RKO (cell line): ENCODE measurements at regions not wholly inside any gene's neighbourhood (a gene's known extent, or its start where the extent isn't known, plus 50 kb on each side); places are given as distances from the start of the nearest gene placed in this dataset.
"Not testable (repeated sequence)": the region's sequence is repeated elsewhere in the genome, so short reads cannot be mapped to it uniquely, and the experiment has no call there.

Experiments used
- DNase-seq: peaks from one replicate; pipeline ENCODE4 v3.0.0-alpha.2; 2016; ENCODE audit warnings: low spot score

DNA sequence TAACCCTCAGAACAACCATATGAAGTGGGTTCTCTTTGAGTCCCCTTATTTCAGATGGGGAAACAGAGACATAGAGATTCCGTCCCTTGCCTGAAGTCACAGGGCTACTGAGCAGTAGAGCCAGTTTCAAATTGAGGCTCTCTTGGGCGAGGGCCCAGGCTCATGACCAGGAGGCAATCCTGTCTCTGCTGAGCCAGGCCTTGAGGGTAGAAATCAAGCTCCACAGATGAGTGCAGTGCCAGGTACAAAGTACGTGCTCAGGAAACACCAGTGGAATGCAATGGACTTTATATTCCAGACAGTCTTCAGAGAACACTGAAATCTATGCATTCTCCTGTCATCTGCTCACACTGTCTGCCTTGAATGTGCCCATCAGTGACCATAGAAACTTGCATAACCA, 291.7 kb upstream of the MAF start:
- DNase-seq = no peak

DNA sequence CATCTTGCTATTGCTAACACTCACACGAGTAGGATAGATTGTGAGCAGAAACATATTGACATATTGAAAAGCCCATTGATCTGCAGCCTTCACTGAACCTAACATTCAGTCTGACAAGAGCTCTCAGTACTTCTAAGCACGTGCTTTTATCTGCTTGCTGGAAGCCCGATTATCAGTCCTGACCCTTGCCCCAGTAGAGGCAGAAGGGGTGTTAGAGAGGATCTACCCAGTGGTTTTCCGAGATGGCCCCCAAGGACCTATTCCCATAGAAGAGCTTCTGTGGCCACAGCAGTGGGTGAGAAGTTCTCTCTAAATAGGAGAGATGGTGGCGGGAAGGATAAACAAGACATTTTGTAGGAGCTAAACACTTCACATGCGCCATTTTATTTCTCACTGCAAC, 290.9 kb upstream of the MAF start:
- no peak for DNase-seq

DNA sequence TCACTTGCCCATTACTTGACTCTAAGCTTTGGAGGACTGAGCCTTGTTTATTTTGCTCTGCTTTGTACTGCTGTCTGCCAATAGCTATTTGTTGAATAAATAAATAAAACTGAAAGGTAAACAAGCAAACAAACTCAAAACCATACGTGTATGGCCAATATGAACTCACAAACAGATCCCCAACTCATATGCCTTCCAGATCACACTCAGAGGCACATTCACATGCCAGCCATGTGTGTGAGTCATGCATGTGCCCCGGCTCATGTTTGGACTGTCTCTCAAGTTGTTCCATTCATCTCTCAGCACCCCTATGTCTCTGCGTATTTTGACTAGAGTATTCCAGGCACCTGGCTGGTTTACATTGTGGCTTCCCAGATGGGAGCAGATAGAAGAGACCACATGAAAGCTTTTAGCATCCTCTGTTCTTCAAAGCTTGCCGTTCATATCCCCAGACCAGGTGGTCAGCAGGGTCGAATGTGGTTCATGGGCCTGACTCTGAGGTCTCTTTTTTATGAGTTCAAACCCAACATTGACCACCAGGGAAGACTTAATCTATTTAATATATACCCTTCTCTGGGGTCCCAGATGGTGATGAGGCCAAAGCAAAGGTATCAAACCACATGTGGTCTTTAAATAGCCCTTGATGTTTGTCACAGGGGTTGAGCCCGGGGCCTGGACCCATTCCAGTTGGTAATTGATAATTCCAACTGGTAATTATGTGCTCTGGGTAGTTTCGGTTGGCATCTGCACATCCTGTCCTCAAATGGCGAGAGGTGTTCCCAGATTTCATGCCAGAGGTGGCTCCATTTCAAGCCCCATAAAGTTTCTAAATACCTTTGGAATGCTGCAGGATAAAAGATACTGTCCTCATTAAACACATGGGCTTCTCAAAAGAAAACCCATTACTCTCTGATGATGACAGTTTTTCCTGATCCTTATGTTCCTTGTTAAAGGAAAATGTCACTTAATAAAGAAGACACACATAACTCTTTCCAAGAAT, 287.3 kb upstream of the MAF start:
- no peak for DNase-seq

DNA sequence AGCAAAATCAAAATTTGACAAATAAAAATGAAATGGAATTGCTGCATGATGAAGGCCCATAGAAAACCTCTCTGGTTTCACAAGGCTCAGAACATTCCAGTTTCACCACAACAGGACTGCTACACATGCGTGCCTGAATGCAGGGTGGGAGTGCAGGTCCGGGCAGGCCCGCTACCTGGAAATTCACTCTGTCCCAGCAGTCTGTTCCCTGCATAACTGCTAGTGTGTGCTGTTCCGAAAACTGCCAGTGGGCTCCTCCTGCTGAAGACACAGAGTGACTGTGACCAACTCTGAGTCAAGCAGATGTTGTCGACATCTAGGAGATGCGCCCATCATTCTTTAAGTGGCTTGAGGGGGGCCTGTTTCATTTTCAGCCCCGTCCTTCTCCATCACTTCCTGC, 284.8 kb upstream of the MAF start:
- no peak for DNase-seq

DNA sequence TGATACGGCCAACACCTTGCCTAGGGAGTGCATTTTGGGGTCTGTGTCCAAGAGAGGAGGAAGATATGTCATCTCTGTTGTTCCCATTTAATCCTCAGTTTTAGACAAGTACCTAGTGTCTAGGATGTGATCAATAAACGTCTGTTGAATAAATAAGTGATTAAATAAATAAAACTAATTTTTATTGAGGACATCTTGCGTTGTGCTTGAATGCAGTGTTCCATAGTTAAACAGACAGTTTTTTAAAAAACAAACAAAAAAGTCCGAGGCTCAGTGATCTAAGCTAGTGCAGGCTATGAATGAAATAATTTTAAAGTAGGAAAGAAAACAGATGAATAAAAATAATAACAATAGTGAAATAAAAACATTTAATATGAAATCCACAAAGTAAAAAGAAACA, 283.0 kb upstream of the MAF start:
- DNase-seq = no peak

DNA sequence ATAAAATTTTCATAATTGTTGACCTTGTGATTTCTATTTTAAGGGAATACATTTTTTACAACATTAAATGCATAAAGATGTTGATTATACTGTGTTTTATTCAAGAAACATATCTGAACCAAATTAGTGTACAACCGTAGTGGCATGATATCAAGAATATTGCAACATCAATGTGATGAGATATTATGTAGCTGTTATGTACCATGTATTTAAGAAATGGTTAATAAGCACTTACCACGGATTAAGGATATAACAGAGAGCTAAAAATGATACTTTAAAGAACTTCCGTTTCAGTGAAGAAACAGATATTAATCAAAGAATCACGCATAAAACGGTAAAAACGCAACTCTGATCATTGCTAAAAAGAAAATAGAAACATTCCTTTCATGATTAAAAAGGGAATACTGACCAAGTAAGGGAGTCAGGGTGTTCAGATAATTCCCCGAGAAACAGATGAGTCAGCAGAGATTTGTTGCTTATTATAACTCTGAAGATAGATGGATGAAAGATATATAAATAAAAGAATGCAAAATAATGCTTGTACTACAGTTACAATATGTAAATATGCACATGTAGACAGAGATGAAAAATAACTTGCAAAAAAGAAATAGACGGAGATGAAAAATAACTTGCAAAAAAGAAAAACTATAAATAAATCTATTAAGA, 281.9 kb upstream of the MAF start:
- DNase-seq = no peak

DNA sequence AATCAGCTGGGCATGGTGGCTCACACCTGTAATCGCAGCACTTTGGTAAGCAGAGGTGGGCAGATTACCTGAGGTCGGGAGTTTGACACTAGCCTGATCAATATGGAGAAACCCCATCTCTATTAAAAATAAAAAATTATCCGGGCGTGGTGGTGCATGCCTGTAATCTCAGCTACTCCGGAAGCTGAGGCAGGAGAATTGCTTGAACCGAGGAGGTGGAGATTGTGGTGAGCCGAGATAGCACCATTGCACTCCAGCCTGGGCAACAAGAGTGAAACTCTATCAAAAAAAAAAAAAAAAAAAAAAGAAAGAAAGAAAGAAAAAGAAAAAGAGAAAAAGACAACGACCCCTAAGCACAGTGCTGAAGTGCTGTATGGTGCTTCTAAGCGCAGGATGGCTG, 280.6 kb upstream of the MAF start:
- not testable (repeated sequence) for DNase-seq

DNA sequence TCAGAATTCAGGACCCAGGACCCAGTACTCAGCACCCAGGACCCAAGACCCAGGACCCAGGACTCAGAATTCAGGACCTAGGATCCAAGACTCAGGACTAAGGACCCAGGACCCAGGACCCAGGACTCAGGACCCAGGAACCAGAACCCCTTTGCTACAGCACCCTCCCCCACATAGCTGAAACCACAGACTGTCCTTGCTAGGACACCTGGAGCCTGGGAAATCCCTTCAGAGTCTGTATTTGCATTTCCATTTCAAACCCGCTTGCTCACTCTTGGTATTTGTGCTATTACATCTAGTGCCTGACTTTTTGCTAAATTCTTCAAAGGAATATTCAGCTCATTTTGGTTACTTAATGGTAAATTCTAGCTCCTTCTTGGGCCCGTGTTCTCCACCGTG, 275.8 kb upstream of the MAF start:
- no peak for DNase-seq

DNA sequence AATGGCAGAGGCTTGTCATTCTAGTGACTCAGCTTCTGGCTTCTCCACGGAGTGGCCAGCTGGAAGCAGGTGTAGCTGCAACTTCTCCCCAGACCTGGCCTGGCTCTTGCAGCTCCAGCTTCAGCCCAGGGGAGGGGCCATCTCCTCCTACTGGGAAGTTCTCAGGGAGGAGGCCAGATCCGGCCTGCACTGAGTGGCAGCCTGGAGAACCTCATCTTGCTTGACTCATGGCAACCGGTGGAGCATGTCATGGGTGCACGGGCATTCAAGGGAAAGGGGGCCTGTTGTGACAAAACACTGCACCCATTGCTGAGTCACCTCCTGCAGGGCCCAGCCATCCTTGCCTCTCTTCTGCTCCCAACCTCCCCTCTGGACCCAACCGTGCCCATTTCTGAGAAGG, 273.9 kb upstream of the MAF start:
- no peak for DNase-seq

DNA sequence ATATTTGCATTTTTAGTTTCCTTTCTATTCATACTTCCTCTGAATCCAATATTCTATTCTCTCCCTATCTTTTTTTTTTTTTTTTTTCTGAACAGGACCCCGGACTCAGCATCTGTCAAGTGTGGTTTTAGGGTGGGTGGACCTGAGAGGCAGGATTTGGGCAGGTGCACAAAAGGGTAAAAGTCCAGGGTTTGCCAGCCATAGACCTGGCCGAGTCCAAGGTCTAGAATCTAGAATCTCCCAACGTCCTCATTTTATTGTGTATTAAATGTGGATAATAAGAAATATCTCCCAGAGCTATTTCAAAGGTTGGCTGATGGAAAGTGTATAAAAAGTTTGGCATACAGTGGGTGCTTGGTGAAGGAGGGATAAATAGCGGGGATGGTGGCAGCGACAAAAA, 273.3 kb upstream of the MAF start:
- DNase-seq = no peak

DNA sequence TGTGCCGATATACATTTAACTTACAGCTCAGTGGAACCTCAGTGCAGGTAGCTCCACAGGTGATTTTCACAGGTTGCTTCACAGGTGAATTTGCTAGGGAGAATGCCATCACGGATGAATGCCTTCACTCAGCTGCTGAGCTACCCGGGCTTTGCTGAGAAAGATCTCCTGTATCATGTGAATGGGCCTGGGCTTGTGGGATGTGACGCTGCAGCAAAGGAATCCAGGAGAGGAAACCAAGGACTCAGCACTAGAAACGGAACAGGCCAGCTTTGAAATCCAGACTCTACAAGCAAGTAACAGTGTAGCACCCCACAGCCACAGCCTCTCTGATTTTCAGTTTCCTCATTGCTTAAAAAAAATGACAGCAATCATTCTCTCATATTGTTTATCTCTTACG, 271.4 kb upstream of the MAF start:
- no peak for DNase-seq

DNA sequence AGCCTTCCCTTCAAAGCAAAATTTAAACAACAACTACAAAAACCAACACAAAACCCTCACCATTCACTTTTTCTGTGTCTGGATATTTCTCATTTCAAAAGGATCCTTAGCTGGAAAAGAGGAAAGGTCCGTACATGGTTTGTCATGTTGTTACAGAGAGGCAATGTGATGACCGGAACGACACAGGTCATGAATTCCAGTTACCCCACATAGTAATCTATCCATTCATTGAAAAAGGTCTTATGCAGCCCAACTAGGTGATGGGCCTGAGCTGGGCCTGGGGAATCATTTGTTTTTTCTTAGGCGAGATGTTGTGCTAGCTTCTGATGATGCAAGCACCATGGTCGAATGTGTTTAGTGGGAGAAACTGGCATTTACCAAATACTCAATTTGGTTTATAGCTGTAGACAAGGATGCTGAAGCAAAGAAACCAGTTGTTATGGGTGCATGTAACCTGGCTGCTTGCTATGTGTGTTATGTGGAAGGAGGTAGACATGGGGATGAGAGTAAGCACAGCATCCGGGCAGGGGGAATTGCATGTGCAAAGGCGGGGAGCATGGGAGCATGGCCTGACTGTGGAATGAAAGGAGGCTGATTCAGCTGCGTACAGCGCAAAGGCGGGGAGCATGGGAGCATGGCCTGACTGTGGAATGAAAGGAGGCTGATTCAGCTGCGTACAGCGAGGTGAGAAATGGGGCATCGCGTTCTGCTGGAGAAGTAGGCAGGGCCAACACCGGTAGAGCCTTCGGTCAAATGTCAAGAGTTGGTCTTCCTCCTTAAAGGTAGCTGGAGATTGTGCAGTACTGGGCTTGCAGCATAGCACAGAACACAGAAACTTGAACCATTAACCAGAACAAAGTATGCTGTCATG, 269.7 kb upstream of the MAF start:
- no peak for DNase-seq

DNA sequence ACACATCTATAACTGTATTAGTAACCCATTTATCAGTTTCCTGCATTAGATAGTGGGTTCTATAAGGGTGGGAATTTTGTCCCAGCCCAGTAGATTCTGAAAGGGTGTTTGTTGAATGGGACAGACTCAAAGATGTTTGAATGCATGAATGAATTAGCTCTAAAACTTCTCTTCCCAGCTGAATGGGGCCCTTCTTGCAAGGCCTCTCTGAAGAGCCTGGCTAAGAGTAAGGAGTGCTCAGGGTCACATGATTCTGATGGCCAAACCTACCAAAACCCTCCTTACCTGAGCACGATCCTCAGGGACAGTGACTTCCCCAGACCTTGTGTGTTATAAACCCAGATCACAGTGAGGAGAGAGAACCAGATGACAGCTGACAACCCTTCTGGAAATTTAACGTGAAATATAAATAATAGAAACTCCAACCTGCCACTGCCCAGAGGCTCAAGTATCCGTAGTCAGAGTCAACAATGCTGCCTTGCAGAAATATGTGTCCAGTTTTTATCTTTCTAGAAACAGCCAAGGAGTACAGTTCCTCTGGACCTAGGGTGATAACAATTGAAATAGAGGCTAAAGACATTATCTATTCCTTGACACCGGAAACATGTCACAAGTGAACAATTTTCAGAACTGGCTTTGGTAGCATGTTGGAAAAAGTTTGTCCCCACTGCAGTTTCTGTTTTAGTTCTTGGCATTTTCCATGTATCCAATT, 268.9 kb upstream of the MAF start:
- DNase-seq = no peak

DNA sequence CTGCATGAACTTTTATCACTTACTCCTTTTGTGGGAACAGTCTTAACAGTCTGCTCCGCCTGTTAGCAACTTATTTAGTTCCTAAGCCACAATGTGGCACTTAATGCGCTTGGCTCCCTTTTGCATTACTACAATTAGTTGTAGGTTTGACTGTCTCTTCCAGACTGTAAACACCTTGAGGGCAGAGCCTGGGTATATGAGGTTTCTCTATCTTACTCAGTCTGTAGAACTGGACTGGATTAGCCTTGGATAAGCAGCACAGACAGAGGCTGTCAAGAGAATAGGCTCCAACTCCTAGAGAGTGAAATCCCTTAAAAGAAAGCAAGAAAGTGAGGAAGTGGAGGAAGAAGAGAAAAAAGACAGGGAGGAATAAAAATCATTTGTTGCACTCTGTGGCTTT, 268.3 kb upstream of the MAF start:
- no peak for DNase-seq

DNA sequence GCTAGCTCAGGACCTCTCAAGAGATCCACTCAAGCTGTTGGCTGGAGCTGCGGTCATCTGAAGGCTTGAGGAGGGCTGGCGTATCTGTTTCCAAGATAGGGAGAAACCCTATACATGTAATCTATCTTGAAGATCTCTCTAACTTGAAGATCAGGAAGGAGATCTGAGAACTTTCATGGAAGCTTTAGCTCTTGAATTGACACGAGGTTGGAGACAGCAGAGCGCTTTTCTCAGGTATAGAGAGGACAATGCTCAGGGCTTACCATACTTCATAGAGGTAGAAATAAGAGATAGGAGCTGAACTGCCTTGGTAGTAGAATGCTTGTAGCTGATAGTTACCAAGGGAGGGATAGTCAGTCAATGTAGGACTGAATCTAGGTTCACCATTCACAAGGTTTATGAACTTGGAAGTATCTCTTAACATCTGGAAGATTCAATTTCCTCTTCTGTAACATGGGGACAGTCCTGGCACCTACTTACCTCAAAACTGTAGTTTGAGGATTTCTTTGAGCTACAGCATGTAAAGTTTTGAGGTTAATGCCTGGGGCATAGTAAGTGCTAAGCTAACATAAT, 267.0 kb upstream of the MAF start:
- DNase-seq = no peak

DNA sequence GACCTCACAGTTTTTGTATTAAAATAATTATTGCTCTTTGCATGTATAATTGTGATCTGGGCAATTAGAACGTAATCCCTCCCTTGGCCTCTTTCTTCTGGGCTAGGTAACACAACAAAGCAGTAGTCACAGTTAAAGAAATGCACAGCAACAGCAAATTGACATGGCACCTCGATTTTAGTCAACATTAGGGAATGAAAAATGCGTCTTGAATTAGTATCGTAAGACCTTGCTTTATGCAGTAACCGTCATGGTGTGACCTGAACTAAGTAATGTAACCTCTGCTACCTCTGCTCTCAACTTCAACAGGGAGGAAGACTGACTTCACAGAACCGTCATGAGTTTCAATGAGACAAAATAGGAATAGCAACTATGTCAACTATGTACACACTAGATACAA, 265.4 kb upstream of the MAF start:
- no peak for DNase-seq

DNA sequence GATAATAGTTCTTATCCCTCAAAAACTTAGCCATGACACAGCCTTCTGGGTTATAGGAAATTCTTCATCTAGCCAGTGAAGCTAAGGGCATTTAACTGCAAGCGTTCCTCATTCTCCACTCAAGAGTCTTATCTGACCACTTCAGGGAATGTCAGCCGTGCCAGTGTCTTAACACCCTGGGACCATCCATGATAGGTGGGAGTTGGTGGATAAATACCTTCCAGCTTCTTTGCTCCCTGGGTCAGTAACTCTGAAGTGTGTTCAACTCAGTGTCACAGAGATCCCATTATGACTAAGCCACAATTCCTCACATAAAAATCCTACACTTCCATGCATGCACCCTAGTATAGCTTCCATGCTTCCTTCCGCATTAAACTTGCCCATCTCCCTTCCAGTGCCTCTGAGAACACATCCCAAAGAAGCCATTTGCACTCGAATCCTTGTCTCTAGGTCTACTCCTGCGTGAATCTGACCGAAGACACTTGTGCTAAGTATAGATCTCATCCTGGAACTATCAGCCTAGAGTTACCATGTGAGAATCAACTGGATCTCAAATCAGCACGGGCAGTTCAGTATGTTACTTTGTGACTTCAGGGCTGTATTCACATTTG, 264.3 kb upstream of the MAF start:
- DNase-seq = no peak

DNA sequence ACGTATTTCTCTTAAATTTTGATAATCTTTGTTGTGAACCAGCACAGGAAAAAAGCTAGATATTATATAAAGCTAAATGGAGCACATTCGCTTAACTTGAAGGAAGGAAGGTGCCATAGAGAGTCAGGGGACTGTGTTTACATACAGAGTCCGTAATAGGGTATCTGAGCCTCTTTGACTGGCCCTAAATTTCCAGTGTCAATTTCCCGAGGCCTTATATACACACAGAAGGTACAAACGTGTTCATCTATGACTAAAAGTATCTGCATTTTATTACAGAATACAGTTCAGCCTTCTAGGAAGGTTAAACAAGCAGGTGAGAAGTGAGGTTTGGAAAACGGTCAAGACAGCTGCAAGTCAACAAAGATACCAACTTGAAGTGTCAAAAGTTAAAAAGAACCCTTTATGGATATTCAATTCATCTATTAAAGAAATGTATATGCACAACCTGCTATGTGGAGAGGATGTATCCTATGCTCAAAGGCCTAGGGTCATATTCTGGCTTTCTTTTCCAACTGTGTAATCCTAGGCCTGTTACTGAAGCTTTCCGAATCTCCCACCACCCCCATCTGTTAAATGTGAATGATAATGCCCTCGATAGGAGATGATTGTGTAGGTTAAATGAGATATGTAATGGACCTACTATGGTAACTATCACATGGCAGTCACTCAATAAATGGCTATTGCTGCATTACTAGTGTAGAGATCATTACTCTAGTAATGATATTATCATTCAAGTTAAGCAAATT, 263.7 kb upstream of the MAF start:
- no peak for DNase-seq

DNA sequence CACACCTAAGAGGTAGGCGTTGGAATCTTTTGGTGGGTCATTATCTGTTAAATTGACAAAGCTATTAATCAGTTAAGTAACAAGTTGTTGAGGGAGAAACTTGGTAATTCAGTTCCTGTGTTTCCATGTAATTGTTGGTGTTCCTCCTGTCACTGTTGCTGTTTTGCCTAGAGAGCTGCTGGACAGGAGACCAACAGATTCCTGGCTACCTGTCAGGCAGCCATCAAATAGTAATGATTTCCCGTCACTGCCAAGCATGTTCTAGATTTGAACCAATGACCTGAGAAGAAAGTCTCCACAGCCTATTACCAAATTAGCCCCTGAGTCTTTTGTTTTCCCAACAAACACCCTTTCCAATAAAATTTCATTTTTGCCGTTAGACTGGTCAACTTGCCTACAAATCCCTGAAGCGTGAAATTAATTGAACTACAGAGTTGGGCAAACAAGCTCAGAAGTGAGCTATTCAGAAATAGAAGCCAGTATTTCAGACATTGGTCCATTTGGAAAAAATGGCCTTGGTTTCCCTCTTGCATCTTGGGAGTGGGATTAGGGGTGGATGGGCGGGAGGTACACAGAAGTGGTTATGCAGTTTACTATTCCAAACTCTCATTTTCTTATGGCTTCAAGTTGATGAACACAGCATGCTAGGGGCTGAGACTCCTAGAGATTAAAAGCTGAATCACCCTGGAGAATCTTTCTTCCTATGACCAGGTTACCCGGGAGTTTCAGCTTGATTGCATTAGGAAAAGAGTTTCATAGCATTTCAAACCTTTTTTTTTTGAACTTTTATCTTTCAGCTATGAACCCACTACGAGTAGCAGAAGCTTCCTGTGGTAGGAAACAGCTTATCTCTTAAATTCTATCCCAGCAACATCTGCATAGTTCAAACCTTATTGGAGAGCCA, 262.8 kb upstream of the MAF start:
- DNase-seq = no peak
